Endothelial cell of umbilical vein (primary cell): ENCODE measurements at regions not wholly inside any gene's neighbourhood (a gene's known extent, or its start where the extent isn't known, plus 50 kb on each side); places are given as distances from the start of the nearest gene placed in this dataset.

ENCODE experiments used
- BruUV-seq: library from RNA; stranded (reverse); fragments of 400-500 nt; replicated peaks from 2 replicates; lab custom pipeline; 2021; lab: Mats Ljungman, UMichigan
- CTCF ChIA-PET: fragments of 300-600, 350-600 bp; sonication (Branson Sonifier 250); formaldehyde crosslinking; loops from one replicate; lab custom pipeline; 2021; ENCODE audit warnings: antibody characterized with exemption, inconsistent platforms; lab: Charles Lee
- POLR2A ChIA-PET: fragments of 300-600, 350-600 bp; sonication (Branson Sonifier 250); formaldehyde crosslinking; loops from one replicate; lab custom pipeline; 2021; ENCODE audit warnings: antibody characterized with exemption, inconsistent platforms; lab: Charles Lee
- DNase-seq: peaks from one replicate; pipeline ENCODE4 v3.0.0-alpha.2; 2011; ENCODE audit warnings: low read depth, low spot score
- FAIRE-seq: peaks from 2 replicates; lab custom pipeline; 2011; peaks lifted over from hg19 to GRCh38; lab: Jason Lieb, UNC
- H2AFZ ChIP-seq: 2 replicates; pipeline ENCODE4 v1.6.0; 2012; ENCODE audit warnings: low read depth, low read length, control low read depth, inconsistent platforms
- H3K27ac ChIP-seq: 2 replicates; pipeline ENCODE4 v1.5.1; 2011; ENCODE audit warnings: low read depth, mild to moderate bottlenecking, control low read depth, low read length, moderate library complexity; ENCODE audit not compliant: insufficient read depth
- H3K27me3 ChIP-seq, 2 experiments: 2 replicates each; pipeline versions ENCODE4 v1.6.0 to v1.6.1; 2011; ENCODE audit warnings: low read length in 2 of 2, mixed read lengths in 1 of 2; ENCODE audit not compliant: control insufficient read depth in 2 of 2, insufficient read depth in 2 of 2
- H3K36me3 ChIP-seq, 2 experiments: 2 replicates in 1 of 2; 3 replicates in 1 of 2; pipeline ENCODE4 v1.5.1; 2011; ENCODE audit warnings: low read length in 2 of 2, mild to moderate bottlenecking in 1 of 2, moderate library complexity in 1 of 2; ENCODE audit not compliant: control insufficient read depth in 2 of 2, insufficient read depth in 2 of 2; ENCODE audit errors: extremely low read depth in 1 of 2
- H3K4me1 ChIP-seq: 3 replicates; pipeline ENCODE4 v1.5.1; 2011; ENCODE audit warnings: mild to moderate bottlenecking, low read length; ENCODE audit not compliant: control insufficient read depth, insufficient read depth; ENCODE audit errors: extremely low read depth
- H3K4me2 ChIP-seq: 2 replicates; pipeline ENCODE4 v1.6.1; 2011; ENCODE audit warnings: low read length, control low read depth, mixed read lengths; ENCODE audit not compliant: insufficient read depth
- H3K4me3 ChIP-seq, 3 experiments: fragments of 200-600 bp in 1 of 3; sonication (generic), shearing (Covaris generic) in 1 of 3; replicated peaks in 1 of 3; 2 replicates each; pipeline ENCODE4 v1.5.1; 2011 to 2016; ENCODE audit warnings: control low read depth in 3 of 3, low read length in 3 of 3, mild to moderate bottlenecking in 2 of 3, inconsistent platforms in 1 of 3, low read depth in 1 of 3, moderate library complexity in 1 of 3; ENCODE audit not compliant: insufficient read depth in 1 of 3
- H3K79me2 ChIP-seq: 2 replicates; pipeline ENCODE4 v1.6.0; 2012; ENCODE audit warnings: low read length, inconsistent platforms; ENCODE audit not compliant: control insufficient read depth, insufficient read depth
- H3K9ac ChIP-seq: replicated peaks from 2 replicates; pipeline ENCODE3; 2011; ENCODE audit warnings: low read length, control low read depth; ENCODE audit not compliant: insufficient read depth; ENCODE audit errors: extremely low read depth
- H3K9me1 ChIP-seq: replicated peaks from 3 replicates; pipeline ENCODE4 v1.6.0; 2011; ENCODE audit warnings: mild to moderate bottlenecking, low read length; ENCODE audit not compliant: control insufficient read depth, insufficient read depth; ENCODE audit errors: extremely low read depth
- H3K9me3 ChIP-seq: replicated peaks from 2 replicates; pipeline ENCODE4 v1.5.1; 2012; ENCODE audit warnings: low read length, inconsistent platforms; ENCODE audit not compliant: control insufficient read depth, insufficient read depth
- H4K20me1 ChIP-seq: replicated peaks from 2 replicates; pipeline ENCODE3; 2011; ENCODE audit warnings: mild to moderate bottlenecking, low read length; ENCODE audit not compliant: control insufficient read depth, insufficient read depth; ENCODE audit errors: extremely low read depth
- EZH2 ChIP-seq: IDR thresholded peaks from 2 replicates; pipeline ENCODE4 v1.6.1; 2012; ENCODE audit warnings: borderline replicate concordance, low read depth, mild to moderate bottlenecking, moderate library complexity, low read length, inconsistent platforms; ENCODE audit not compliant: severe bottlenecking
- FOS ChIP-seq: IDR thresholded peaks from 2 replicates; pipeline ENCODE4 v1.6.1; 2011; ENCODE audit warnings: mild to moderate bottlenecking, low read length, moderate library complexity, borderline replicate concordance; ENCODE audit not compliant: insufficient read depth
- GATA2 ChIP-seq: IDR thresholded peaks from 2 replicates; pipeline ENCODE4 v1.7.0; 2011; ENCODE audit warnings: low read depth, mild to moderate bottlenecking, moderate library complexity, mixed read lengths, low read length; ENCODE audit not compliant: insufficient read length, insufficient read depth
- JUN ChIP-seq: IDR thresholded peaks from 2 replicates; pipeline ENCODE4 v1.6.1; 2011; ENCODE audit warnings: borderline replicate concordance, low read depth; ENCODE audit not compliant: insufficient read length, insufficient read depth
- MYC ChIP-seq: IDR thresholded peaks from one replicate; pipeline ENCODE4 v1.6.1; 2011; ENCODE audit warnings: mild to moderate bottlenecking, low read depth, low read length
- POLR2A ChIP-seq: IDR thresholded peaks from 2 replicates; pipeline ENCODE4 v1.6.1; 2012; ENCODE audit warnings: low read depth, mild to moderate bottlenecking, control low read depth, low read length
- POLR2AphosphoS5 ChIP-seq: IDR thresholded peaks from 2 replicates; pipeline ENCODE4 v1.6.1; 2012; ENCODE audit warnings: low read depth, mild to moderate bottlenecking, control low read depth, low read length, moderate library complexity; ENCODE audit not compliant: insufficient read depth
- dilution Hi-C: fragments of 300-500 bp; cut with MboI; formaldehyde crosslinking; loops from one replicate; pipeline ENCODE4 v1.15.0; 2019; ENCODE audit warnings: low sequenced_read_pairs; ENCODE audit not compliant: extremely low pct_ligation_motif_present
- intact Hi-C: fragments of 100-400 bp; cut with micrococcal nuclease; formaldehyde crosslinking; loops from one replicate; pipeline ENCODE4 v1.10.0; 2022
- TF ChIP-seq, protein P1 (sequence below): IDR thresholded peaks from 2 replicates; pipeline ENCODE4 v1.6.1; 2011; ENCODE audit not compliant: insufficient read depth, insufficient read length
- TF ChIP-seq, protein P2 (sequence below), 2 donors: IDR thresholded peaks; 1 replicate in 1 of 2; 2 replicates in 1 of 2; pipeline ENCODE4 v1.5.1; 2011; ENCODE audit warnings: low read length in 2 of 2, mild to moderate bottlenecking in 2 of 2, moderate library complexity in 2 of 2, control low read depth in 1 of 2, inconsistent platforms in 1 of 2, low read depth in 1 of 2; ENCODE audit not compliant: insufficient read depth in 1 of 2; ENCODE audit errors: extremely low read depth in 1 of 2

DNA sequence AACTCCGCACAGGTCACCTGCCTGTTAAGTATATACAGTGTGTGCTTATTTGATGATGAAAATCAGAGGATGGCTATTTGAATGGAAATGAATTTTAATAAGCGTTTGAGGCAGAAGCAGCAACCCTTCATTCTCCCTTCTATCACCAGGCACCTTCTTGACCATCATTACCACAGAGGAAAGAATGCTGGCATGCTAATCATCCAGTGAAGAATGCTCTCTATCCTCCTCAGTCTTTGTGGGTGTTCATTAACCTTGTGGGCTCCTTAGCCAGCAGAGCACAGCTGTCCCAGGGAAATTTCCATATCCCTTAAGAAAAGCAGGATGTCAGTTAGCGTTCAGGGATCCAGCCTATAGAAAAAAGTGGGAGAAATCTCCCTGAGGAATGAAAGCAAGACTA is 428.0 kb upstream of the CAMK1G start:
- no peak overlapping the region for H3K27ac ChIP-seq
- intact Hi-C loops, result no loop called here
- H3K4me2 ChIP-seq, result no peak overlapping the region
- no peak overlapping the region for H3K4me3 ChIP-seq
- TF ChIP-seq, protein P1, sequence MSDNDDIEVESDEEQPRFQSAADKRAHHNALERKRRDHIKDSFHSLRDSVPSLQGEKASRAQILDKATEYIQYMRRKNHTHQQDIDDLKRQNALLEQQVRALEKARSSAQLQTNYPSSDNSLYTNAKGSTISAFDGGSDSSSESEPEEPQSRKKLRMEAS, result no peak
- TF ChIP-seq MYC (no peak), GATA2 (no peak), JUN (no peak), POLR2AphosphoS5 (no peak), POLR2A (no peak), EZH2 (no peak)
- dilution Hi-C loops, result no loop called here
- no peaks in the 10 kb centered on the region for H3K27me3 ChIP-seq
- H3K9me3 ChIP-seq, result no peaks in the 10 kb centered on the region
- ChIA-PET POLR2A (no interaction called here), CTCF (no interaction called here)
- H3K9ac ChIP-seq, result no peak overlapping the region
- H3K79me2 ChIP-seq, result no peaks in the 10 kb centered on the region
- DNase-seq, result no peak
- H3K4me1 ChIP-seq, result no peaks in the 10 kb centered on the region
- no peak overlapping the region for H2AFZ ChIP-seq
- H3K9me1 ChIP-seq, result no peaks in the 10 kb centered on the region
- FAIRE-seq, result no peak
- BruUV-seq, result no TSS peak
- H3K36me3 ChIP-seq, result no peaks in the 10 kb centered on the region
- H4K20me1 ChIP-seq, result no peaks in the 10 kb centered on the region

DNA sequence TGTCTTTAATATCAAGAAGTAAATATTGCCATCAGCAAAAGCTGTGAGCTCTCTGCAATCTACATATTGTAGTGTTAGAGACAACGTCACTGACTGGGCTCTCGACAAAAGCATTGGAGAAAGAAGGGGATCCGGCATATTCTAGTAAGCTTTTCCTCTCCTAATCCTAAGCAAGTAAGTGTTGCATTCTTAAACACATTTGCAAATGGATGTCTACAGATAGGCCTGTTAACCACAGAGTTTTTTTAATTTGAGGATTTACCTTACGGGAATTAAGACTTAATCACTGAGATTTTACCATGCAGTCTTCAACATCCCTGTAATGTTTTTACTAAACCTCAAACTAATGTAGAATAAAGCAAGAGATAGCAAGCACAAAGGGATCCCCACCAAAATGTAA is 426.5 kb upstream of the CAMK1G start:
- no peak overlapping the region for H3K4me2 ChIP-seq
- H3K36me3 ChIP-seq, result no peaks in the 10 kb centered on the region
- no peak for TF ChIP-seq JUN
- TF ChIP-seq, protein P2, sequence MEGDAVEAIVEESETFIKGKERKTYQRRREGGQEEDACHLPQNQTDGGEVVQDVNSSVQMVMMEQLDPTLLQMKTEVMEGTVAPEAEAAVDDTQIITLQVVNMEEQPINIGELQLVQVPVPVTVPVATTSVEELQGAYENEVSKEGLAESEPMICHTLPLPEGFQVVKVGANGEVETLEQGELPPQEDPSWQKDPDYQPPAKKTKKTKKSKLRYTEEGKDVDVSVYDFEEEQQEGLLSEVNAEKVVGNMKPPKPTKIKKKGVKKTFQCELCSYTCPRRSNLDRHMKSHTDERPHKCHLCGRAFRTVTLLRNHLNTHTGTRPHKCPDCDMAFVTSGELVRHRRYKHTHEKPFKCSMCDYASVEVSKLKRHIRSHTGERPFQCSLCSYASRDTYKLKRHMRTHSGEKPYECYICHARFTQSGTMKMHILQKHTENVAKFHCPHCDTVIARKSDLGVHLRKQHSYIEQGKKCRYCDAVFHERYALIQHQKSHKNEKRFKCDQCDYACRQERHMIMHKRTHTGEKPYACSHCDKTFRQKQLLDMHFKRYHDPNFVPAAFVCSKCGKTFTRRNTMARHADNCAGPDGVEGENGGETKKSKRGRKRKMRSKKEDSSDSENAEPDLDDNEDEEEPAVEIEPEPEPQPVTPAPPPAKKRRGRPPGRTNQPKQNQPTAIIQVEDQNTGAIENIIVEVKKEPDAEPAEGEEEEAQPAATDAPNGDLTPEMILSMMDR (IDR thresholded peaks at IDR 0.05; ENCODE audit: extremely low read depth in 1 of 2, insufficient read depth in 1 of 2, low read depth in 1 of 2, low read length in 2 of 2), result no peak
- TF ChIP-seq MYC, result no peak
- TF ChIP-seq FOS, result no peak
- TF ChIP-seq EZH2, result no peak
- TF ChIP-seq, protein P1, result no peak
- no peak for TF ChIP-seq GATA2
- no peak for TF ChIP-seq POLR2A
- no peak for TF ChIP-seq POLR2AphosphoS5
- ChIA-PET POLR2A (no interaction called here), CTCF (no interaction called here)
- H3K79me2 ChIP-seq, result no peaks in the 10 kb centered on the region
- H3K9ac ChIP-seq, result no peak overlapping the region
- no peaks in the 10 kb centered on the region for H3K27me3 ChIP-seq
- H3K9me3 ChIP-seq, result no peaks in the 10 kb centered on the region
- no TSS peak for BruUV-seq
- no peak overlapping the region for H3K4me3 ChIP-seq
- no peak overlapping the region for H2AFZ ChIP-seq
- dilution Hi-C loops (no loop called here), intact Hi-C loops (no loop called here)
- no peak overlapping the region for H3K27ac ChIP-seq
- H3K4me1 ChIP-seq, result no peaks in the 10 kb centered on the region
- no peaks in the 10 kb centered on the region for H4K20me1 ChIP-seq
- no peaks in the 10 kb centered on the region for H3K9me1 ChIP-seq
- DNase-seq, result no peak
- no peak for FAIRE-seq
